ENCODE measurements at regions not wholly inside any gene's neighbourhood (a gene's known extent, or its start where the extent isn't known, plus 50 kb on each side); places are given as distances from the start of the nearest gene placed in this dataset.

DNA sequence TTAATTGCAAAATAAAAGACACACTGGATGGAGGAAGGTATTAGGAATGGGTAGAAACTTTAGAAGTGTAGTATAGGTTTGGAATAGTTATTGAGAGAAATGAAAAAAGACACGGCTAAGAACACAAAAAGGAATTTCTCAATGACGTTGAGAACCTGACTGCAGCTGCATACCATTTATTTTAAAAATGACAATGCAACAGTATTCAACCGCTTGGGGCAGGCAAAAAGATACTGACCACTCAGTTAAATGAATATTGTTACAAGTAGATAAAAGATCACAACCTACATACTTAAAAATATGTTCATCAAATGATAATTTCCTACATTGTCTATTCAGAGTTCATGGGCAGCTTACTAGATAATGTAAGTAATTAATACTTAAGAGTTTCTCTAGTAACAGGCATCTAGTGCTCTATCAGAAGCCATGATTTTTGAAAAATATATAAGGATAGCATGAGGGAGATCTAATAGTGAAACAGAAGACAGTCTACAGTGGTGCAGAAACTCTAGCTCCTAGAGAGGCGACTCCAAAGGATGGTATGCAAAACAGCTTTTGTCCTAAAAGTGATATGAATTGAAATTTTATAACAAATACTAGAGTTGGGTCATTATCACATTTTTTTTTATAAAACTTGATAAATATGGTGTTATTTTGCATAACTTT is 216.2 kb upstream of the VEGFC start:
- ATAC-seq, result no peak
- Histone ChIP-seq H3K9me3 (peaks cover 6% of the 10 kb centered on the region), H3K4me1 (no peaks in the 10 kb centered on the region), H3K27me3 (ENCODE audit: insufficient read depth in 3 of 3, low read length in 2 of 3) (no peaks in the 10 kb centered on the region), H3K27ac (no peak overlapping the region), H3K36me3 (ENCODE audit: insufficient read depth in 1 of 2, low read depth in 1 of 2) (no peaks in the 10 kb centered on the region), H3K4me3 (no peak overlapping the region)
- TF ChIP-seq, protein P1, sequence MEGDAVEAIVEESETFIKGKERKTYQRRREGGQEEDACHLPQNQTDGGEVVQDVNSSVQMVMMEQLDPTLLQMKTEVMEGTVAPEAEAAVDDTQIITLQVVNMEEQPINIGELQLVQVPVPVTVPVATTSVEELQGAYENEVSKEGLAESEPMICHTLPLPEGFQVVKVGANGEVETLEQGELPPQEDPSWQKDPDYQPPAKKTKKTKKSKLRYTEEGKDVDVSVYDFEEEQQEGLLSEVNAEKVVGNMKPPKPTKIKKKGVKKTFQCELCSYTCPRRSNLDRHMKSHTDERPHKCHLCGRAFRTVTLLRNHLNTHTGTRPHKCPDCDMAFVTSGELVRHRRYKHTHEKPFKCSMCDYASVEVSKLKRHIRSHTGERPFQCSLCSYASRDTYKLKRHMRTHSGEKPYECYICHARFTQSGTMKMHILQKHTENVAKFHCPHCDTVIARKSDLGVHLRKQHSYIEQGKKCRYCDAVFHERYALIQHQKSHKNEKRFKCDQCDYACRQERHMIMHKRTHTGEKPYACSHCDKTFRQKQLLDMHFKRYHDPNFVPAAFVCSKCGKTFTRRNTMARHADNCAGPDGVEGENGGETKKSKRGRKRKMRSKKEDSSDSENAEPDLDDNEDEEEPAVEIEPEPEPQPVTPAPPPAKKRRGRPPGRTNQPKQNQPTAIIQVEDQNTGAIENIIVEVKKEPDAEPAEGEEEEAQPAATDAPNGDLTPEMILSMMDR (IDR thresholded peaks at IDR 0.05), result no peak
- WGBS, 3 donors, result 65 to 70% (median 65%) methylated on average over 4 of the region's 4 CpGs
- DNase-seq, result no peak
- intact Hi-C loops (cut with DNase I), result no loop called here

DNA sequence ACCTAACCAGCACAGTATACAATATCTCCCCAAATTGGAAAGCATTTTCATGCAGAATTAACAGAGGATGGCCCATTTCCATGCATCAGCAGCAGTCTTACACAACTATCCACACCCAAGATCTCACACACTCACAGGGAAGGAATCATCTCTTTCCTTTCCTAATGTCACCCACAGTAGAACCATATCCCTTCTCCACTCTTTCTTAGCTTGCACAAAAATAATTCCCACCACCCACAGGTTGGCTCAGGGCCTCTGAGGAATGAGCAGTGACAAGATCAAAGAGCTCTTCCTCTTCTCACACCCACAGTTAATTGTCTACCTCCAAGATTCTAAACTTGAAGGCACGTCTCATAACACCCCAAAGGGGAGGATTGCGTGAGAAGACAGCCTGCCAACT is 217.7 kb upstream of the VEGFC start:
- DNase-seq, result no peak
- 41 to 68% (median 44%) methylated on average over 2 of the region's 2 CpGs for WGBS, 3 donors
- TF ChIP-seq, protein P1 (IDR thresholded peaks at IDR 0.05), result no peak
- H3K27me3 ChIP-seq (ENCODE audit: insufficient read depth in 3 of 3, low read length in 2 of 3), result no peaks in the 10 kb centered on the region
- intact Hi-C loops (cut with DNase I), result no loop called here
- peaks cover 6% of the 10 kb centered on the region for H3K9me3 ChIP-seq
- H3K36me3 ChIP-seq (ENCODE audit: insufficient read depth in 1 of 2, low read depth in 1 of 2), result no peaks in the 10 kb centered on the region
- no peak for ATAC-seq
- H3K27ac ChIP-seq, result no peak overlapping the region
- H3K4me1 ChIP-seq, result no peaks in the 10 kb centered on the region
- H3K4me3 ChIP-seq, result no peak overlapping the region

DNA sequence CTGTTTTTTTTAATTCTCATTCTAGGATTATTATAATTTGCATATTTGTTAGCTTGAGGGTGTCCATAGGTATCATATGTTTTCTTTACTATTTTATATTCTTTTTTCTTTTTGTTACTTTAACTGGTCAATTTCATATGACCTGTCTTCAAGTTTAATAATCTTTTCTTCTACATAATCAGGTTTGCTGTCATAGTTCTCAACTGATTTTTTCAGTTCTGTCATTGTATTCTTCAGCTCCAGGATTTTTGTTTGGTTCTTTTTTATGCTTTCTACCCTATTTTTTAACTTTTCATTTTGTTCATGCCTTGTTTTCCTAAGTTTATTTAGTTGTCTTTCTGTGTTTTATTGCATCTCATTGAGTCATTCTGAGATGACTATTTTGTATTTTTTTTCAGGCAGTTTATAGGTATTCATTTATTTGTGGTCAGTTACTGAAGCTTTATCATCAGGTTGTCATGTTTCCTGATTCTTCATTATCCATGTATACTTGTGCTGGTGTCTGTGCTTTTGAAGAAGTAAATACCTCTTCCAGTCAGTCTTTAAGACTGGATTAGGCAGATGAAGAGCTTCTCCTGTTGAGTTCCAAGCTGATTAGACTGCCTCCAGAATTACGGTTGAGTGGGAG is 220.3 kb upstream of the VEGFC start:
- Histone ChIP-seq H3K27ac (no peak overlapping the region), H3K4me3 (no peak overlapping the region), H3K4me1 (no peaks in the 10 kb centered on the region), H3K36me3 (ENCODE audit: insufficient read depth in 1 of 2, low read depth in 1 of 2) (no peaks in the 10 kb centered on the region), H3K27me3 (ENCODE audit: insufficient read depth in 3 of 3, low read length in 2 of 3) (no peaks in the 10 kb centered on the region), H3K9me3 (peaks cover 6% of the 10 kb centered on the region)
- WGBS, 3 donors, result 97 to 100% (median 97%) methylated on average over 1 of the region's 1 CpG
- intact Hi-C loops (cut with DNase I), result no loop called here
- DNase-seq (no peak), ATAC-seq (no peak)
- TF ChIP-seq, protein P1 (IDR thresholded peaks at IDR 0.05), result no peak

DNA sequence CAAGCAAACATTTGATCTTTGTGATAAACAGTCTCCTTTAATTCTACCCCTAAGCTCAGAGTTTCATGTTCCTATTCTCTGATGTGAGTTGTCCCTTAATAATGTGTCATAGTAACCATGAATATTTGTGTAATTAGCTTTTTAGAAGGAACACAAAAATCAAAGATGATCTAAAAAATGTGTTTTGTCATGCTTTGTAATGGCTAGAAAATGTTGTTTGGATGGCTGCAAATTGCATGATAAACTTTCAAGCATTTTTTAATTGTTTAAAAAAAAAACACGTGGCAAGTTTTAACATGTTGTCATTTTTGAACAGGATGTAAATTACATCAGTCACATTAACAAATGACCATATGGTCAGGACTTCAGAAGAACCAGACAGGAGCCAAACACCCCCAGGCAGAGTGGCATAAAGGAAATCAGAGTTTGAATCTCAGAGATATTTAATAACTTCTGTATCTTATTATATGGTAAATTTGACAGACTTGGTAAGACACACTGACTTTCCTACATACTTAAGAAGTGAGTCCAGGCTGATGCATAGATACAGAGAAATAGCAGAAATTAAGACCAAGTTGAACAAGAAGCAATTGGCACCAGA is 223.9 kb upstream of the VEGFC start:
- DNase-seq (no peak), ATAC-seq (no peak)
- Histone ChIP-seq H3K27me3 (ENCODE audit: insufficient read depth in 3 of 3, low read length in 2 of 3) (no peaks in the 10 kb centered on the region), H3K9me3 (peaks cover 6% of the 10 kb centered on the region), H3K27ac (no peak overlapping the region), H3K36me3 (ENCODE audit: insufficient read depth in 1 of 2, low read depth in 1 of 2) (no peaks in the 10 kb centered on the region), H3K4me1 (no peaks in the 10 kb centered on the region), H3K4me3 (no peak overlapping the region)
- intact Hi-C loops (cut with DNase I), result no loop called here
- TF ChIP-seq, protein P1 (IDR thresholded peaks at IDR 0.05), result no peak
- 14 to 33% (median 16%) methylated on average over 1 of the region's 1 CpG for WGBS, 3 donors

All from psoas muscle (tissue), 7 donors.